ENCODE measurements at regions not wholly inside any gene's neighbourhood (a gene's known extent, or its start where the extent isn't known, plus 50 kb on each side); places are given as distances from the start of the nearest gene placed in this dataset.

GRCh38 chr5:175808711-175809110, 62.7 kb upstream of the CPLX2 start:
- no peak for DNase-seq (ENCODE audit: low spot score)

GRCh38 chr5:175809531-175810121, 61.8 kb upstream of the CPLX2 start:
- DNase-seq (ENCODE audit: low spot score) = no peak

GRCh38 chr5:175810457-175810856, 60.9 kb upstream of the CPLX2 start:
- no peak for DNase-seq (ENCODE audit: low spot score)

GRCh38 chr5:175811589-175811988, 59.8 kb upstream of the CPLX2 start:
- no peak for DNase-seq (ENCODE audit: low spot score)

GRCh38 chr5:175813943-175814630, 57.3 kb upstream of the CPLX2 start:
- no peak for DNase-seq (ENCODE audit: low spot score)

- DNase-seq (ENCODE audit: low spot score) = no peak
These were observed 56.7 kb upstream of the CPLX2 start for GRCh38 chr5:175814691-175815090.

- no peak for DNase-seq (ENCODE audit: low spot score)
These were observed 56.1 kb upstream of the CPLX2 start for GRCh38 chr5:175815126-175815913.

GRCh38 chr5:175816348-175816747, 55.0 kb upstream of the CPLX2 start:
- no peak for DNase-seq (ENCODE audit: low spot score)

GRCh38 chr5:175819090-175819425, 52.3 kb upstream of the CPLX2 start:
- DNase-seq (ENCODE audit: low spot score) = no peak

GRCh38 chr5:175820230-175820629, 51.1 kb upstream of the CPLX2 start:
- DNase-seq (ENCODE audit: low spot score) = no peak

Measured in hematopoietic multipotent progenitor cell treated with erythropoietin and hydrocortisone succinate and interleukin-3 and kit ligand, for 15 days (in vitro differentiated cells).